ENCODE measurements at regions not wholly inside any gene's neighbourhood (a gene's known extent, or its start where the extent isn't known, plus 50 kb on each side); places are given as distances from the start of the nearest gene placed in this dataset.
"Not testable (repeated sequence)": the region's sequence is repeated elsewhere in the genome, so short reads cannot be mapped to it uniquely, and the experiment has no call there.

- DNase-seq = no peak
Measured at GRCh38 chr14:38394767-38395166, 138.9 kb upstream of the CLEC14A start.

- no peak for DNase-seq
Measured at GRCh38 chr14:38394064-38394463, 138.2 kb upstream of the CLEC14A start.

- DNase-seq = no peak
Measured at GRCh38 chr14:38391334-38391733, 135.4 kb upstream of the CLEC14A start.

GRCh38 chr14:38389681-38390080 lies 133.8 kb upstream of the CLEC14A start:
- DNase-seq = no peak

GRCh38 chr14:38387821-38388220 lies 131.9 kb upstream of the CLEC14A start:
- DNase-seq = no peak

- no peak for DNase-seq
Measured at GRCh38 chr14:38385836-38386235, 129.9 kb upstream of the CLEC14A start.

- DNase-seq = no peak
Measured at GRCh38 chr14:38385343-38385742, 129.4 kb upstream of the CLEC14A start.

GRCh38 chr14:38384741-38385140 lies 128.8 kb upstream of the CLEC14A start:
- DNase-seq = no peak

GRCh38 chr14:38367922-38368321 lies 112.0 kb upstream of the CLEC14A start:
- DNase-seq = no peak

GRCh38 chr14:38366374-38366773 lies 110.5 kb upstream of the CLEC14A start:
- DNase-seq = no peak

GRCh38 chr14:38363217-38363616 lies 107.3 kb upstream of the CLEC14A start:
- no peak for DNase-seq

- DNase-seq = no peak
Measured at GRCh38 chr14:38357557-38357956, 101.7 kb upstream of the CLEC14A start.

GRCh38 chr14:38355473-38355872 lies 99.6 kb upstream of the CLEC14A start:
- DNase-seq = not testable (repeated sequence)

- DNase-seq = no peak
Measured at GRCh38 chr14:38350102-38350501, 94.2 kb upstream of the CLEC14A start.

GRCh38 chr14:38342803-38343202 lies 86.9 kb upstream of the CLEC14A start:
- no peak for DNase-seq

- no peak for DNase-seq
Measured at GRCh38 chr14:38339696-38340095, 83.8 kb upstream of the CLEC14A start.

- DNase-seq = no peak
Measured at GRCh38 chr14:38336298-38336697, 80.4 kb upstream of the CLEC14A start.

GRCh38 chr14:38330275-38330674 lies 74.4 kb upstream of the CLEC14A start:
- no peak for DNase-seq

GRCh38 chr14:38329246-38329645 lies 73.4 kb upstream of the CLEC14A start:
- no peak for DNase-seq

- DNase-seq = no peak
Measured at GRCh38 chr14:38316922-38317321, 61.0 kb upstream of the CLEC14A start.

GRCh38 chr14:38311655-38312054 lies 55.8 kb upstream of the CLEC14A start:
- DNase-seq = no peak

- DNase-seq = no peak
Measured at GRCh38 chr14:38310420-38310995, 54.6 kb upstream of the CLEC14A start.

GRCh38 chr14:38309522-38310277 lies 53.8 kb upstream of the CLEC14A start:
- DNase-seq = no peak

Measured in cerebellar nuclear complex (tissue), 1 donor.